HEK293 (cell line): ENCODE measurements at regions not wholly inside any gene's neighbourhood (a gene's known extent, or its start where the extent isn't known, plus 50 kb on each side); places are given as distances from the start of the nearest gene placed in this dataset.

Source experiments
- KLF16 ChIP-seq: fragments of 450-650 bp; formaldehyde crosslinking; IDR thresholded peaks from 2 replicates; pipeline ENCODE4 v1.5.1; 2017; ENCODE audit warnings: missing biosample characterization, missing genetic modification characterization
- MYNN ChIP-seq: fragments of 450-650 bp; formaldehyde crosslinking; IDR thresholded peaks from 2 replicates; pipeline ENCODE4 v1.5.1; 2016; ENCODE audit warnings: missing biosample characterization, missing genetic modification characterization, borderline replicate concordance
- PRDM1 ChIP-seq: fragments of 450-650 bp; formaldehyde crosslinking; IDR thresholded peaks from 2 replicates; pipeline ENCODE4; 2016; ENCODE audit warnings: missing biosample characterization, missing genetic modification characterization
- SCRT2 ChIP-seq: fragments of 450-650 bp; formaldehyde crosslinking; IDR thresholded peaks from 2 replicates; pipeline ENCODE4 v1.5.1; 2016; ENCODE audit warnings: missing biosample characterization, missing genetic modification characterization
- WT1 ChIP-seq: fragments of 450-650 bp; formaldehyde crosslinking; IDR thresholded peaks from 2 replicates; pipeline ENCODE4 v1.5.1; 2016; ENCODE audit warnings: missing biosample characterization, missing genetic modification characterization
- ZBTB20 ChIP-seq: fragments of 450-650 bp; formaldehyde crosslinking; IDR thresholded peaks from 2 replicates; pipeline ENCODE4 v1.5.1; 2016; ENCODE audit warnings: missing biosample characterization, missing genetic modification characterization
- ZBTB21 ChIP-seq: fragments of 450-650 bp; formaldehyde crosslinking; IDR thresholded peaks from 2 replicates; pipeline ENCODE4 v1.5.1; 2017; ENCODE audit warnings: missing biosample characterization, missing genetic modification characterization
- ZBTB7A ChIP-seq: fragments of 450-650 bp; formaldehyde crosslinking; IDR thresholded peaks from 2 replicates; pipeline ENCODE4 v1.5.1; 2016; ENCODE audit warnings: low read depth, missing biosample characterization, missing genetic modification characterization
- ZEB2 ChIP-seq: fragments of 450-650 bp; formaldehyde crosslinking; IDR thresholded peaks from 2 replicates; pipeline ENCODE4 v1.5.1; 2016; ENCODE audit warnings: missing biosample characterization, missing genetic modification characterization
- ZFP69B ChIP-seq: fragments of 450-650 bp; formaldehyde crosslinking; IDR thresholded peaks from 2 replicates; pipeline ENCODE4 v1.5.1; 2016; ENCODE audit warnings: missing biosample characterization, missing genetic modification characterization
- ZNF112 ChIP-seq: fragments of 450-650 bp; formaldehyde crosslinking; IDR thresholded peaks from 2 replicates; pipeline ENCODE4 v1.5.0; 2017; ENCODE audit warnings: missing biosample characterization, missing genetic modification characterization
- ZNF138 ChIP-seq: fragments of 450-650 bp; formaldehyde crosslinking; IDR thresholded peaks from 2 replicates; pipeline ENCODE4 v1.5.1; 2016; ENCODE audit warnings: missing biosample characterization, missing genetic modification characterization, borderline replicate concordance
- ZNF155 ChIP-seq: fragments of 450-650 bp; formaldehyde crosslinking; IDR thresholded peaks from 2 replicates; pipeline ENCODE4 v1.5.1; 2016; ENCODE audit warnings: missing biosample characterization, missing genetic modification characterization
- ZNF169 ChIP-seq: fragments of 450-650 bp; formaldehyde crosslinking; IDR thresholded peaks from 2 replicates; pipeline ENCODE4 v1.5.1; 2016; ENCODE audit warnings: missing biosample characterization, missing genetic modification characterization
- ZNF211 ChIP-seq: fragments of 450-650 bp; formaldehyde crosslinking; IDR thresholded peaks from 2 replicates; pipeline ENCODE4 v1.5.1; 2016; ENCODE audit warnings: low read depth, missing biosample characterization, missing genetic modification characterization
- ZNF239 ChIP-seq: fragments of 450-650 bp; formaldehyde crosslinking; IDR thresholded peaks from 2 replicates; pipeline ENCODE4 v1.5.1; 2016; ENCODE audit warnings: missing biosample characterization, missing genetic modification characterization
- ZNF341 ChIP-seq: fragments of 450-650 bp; formaldehyde crosslinking; IDR thresholded peaks from 2 replicates; pipeline ENCODE4; 2016; ENCODE audit warnings: low read depth, missing biosample characterization, missing genetic modification characterization
- ZNF366 ChIP-seq: fragments of 450-650 bp; formaldehyde crosslinking; conservative IDR thresholded peaks from 2 replicates; pipeline ENCODE4 v1.5.1; 2016; ENCODE audit warnings: missing biosample characterization, missing genetic modification characterization
- ZNF48 ChIP-seq: fragments of 450-650 bp; formaldehyde crosslinking; IDR thresholded peaks from 2 replicates; pipeline ENCODE4 v1.5.1; 2016; ENCODE audit warnings: missing biosample characterization, missing genetic modification characterization
- ZNF501 ChIP-seq: fragments of 450-650 bp; formaldehyde crosslinking; IDR thresholded peaks from 2 replicates; pipeline ENCODE4 v1.5.1; 2016; ENCODE audit warnings: missing biosample characterization, missing genetic modification characterization
- ZNF571 ChIP-seq: fragments of 450-650 bp; formaldehyde crosslinking; IDR thresholded peaks from 2 replicates; pipeline ENCODE4 v1.5.0; 2017; ENCODE audit warnings: missing biosample characterization, missing genetic modification characterization
- ZNF621 ChIP-seq: fragments of 450-650 bp; formaldehyde crosslinking; IDR thresholded peaks from 2 replicates; pipeline ENCODE4 v1.5.1; 2017; ENCODE audit warnings: missing biosample characterization, missing genetic modification characterization
- ZNF658 ChIP-seq: fragments of 450-650 bp; formaldehyde crosslinking; IDR thresholded peaks from 2 replicates; pipeline ENCODE4; 2016; ENCODE audit warnings: missing biosample characterization, missing genetic modification characterization
- ZNF701 ChIP-seq: fragments of 450-650 bp; formaldehyde crosslinking; IDR thresholded peaks from 2 replicates; pipeline ENCODE4 v1.5.1; 2016; ENCODE audit warnings: missing biosample characterization, missing genetic modification characterization
- ZNF707 ChIP-seq: fragments of 450-650 bp; formaldehyde crosslinking; IDR thresholded peaks from 2 replicates; pipeline ENCODE4 v1.5.1; 2016; ENCODE audit warnings: missing biosample characterization, missing genetic modification characterization
- ZNF837 ChIP-seq: fragments of 450-650 bp; formaldehyde crosslinking; IDR thresholded peaks from 2 replicates; pipeline ENCODE4 v1.5.1; 2016; ENCODE audit warnings: missing biosample characterization, missing genetic modification characterization
- ZSCAN23 ChIP-seq: fragments of 450-650 bp; formaldehyde crosslinking; IDR thresholded peaks from 2 replicates; pipeline ENCODE4 v1.5.1; 2016; ENCODE audit warnings: missing biosample characterization, missing genetic modification characterization
- TF ChIP-seq, protein P1 (sequence below): fragments of 450-650 bp; formaldehyde crosslinking; IDR thresholded peaks from 2 replicates; pipeline ENCODE4 v1.5.1; 2017; ENCODE audit warnings: missing biosample characterization, missing genetic modification characterization
- TF ChIP-seq, protein P2 (sequence below): fragments of 450-650 bp; formaldehyde crosslinking; IDR thresholded peaks from 2 replicates; pipeline ENCODE4 v1.5.1; 2016; ENCODE audit warnings: missing biosample characterization, missing genetic modification characterization
- TF ChIP-seq, protein P3 (sequence below): fragments of 450-650 bp; formaldehyde crosslinking; IDR thresholded peaks from 2 replicates; pipeline ENCODE4 v1.5.1; 2016; ENCODE audit warnings: missing biosample characterization, missing genetic modification characterization
- TF ChIP-seq, protein P4 (sequence below): fragments of 450-650 bp; formaldehyde crosslinking; IDR thresholded peaks from 2 replicates; pipeline ENCODE4 v1.5.1; 2016; ENCODE audit warnings: missing biosample characterization, missing genetic modification characterization
- TF ChIP-seq, protein P5 (sequence below): fragments of 450-650 bp; formaldehyde crosslinking; IDR thresholded peaks from 2 replicates; pipeline ENCODE4 v1.5.1; 2016; ENCODE audit warnings: missing biosample characterization, missing genetic modification characterization
- TF ChIP-seq, protein P6 (sequence below): fragments of 450-650 bp; formaldehyde crosslinking; IDR thresholded peaks from 2 replicates; pipeline ENCODE4; 2016; ENCODE audit warnings: missing biosample characterization, missing genetic modification characterization

DNA sequence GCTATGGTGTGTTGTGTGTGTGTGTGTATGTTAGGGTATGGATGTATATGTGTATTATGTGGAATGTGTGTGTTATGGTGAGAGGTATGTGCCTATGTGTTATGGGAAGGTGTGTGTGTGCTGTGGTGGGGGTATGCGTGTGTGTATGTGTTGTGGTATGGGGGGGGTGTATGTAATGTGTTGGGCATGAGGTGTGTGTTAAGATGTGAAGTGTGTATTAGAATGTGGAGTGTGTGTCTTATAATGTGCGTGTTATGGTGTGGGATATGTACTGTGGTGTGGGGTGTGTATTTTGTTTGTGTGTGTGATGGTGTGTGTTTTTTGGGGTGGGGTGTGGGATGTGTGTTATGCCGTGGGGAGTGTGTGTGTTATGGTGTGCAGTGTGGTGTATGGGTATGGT lies 242.5 kb downstream of the RHOU start (continued):
- TF ChIP-seq MYNN (tag by site-specific recombination) (no peak), ZEB2 (tag by site-specific recombination) (no peak), ZBTB7A (tag by site-specific recombination) (0 out of 2 replicates have a peak, but pooled peaks have one; percentile 29), ZNF707 (tag by site-specific recombination) (no peak), ZNF138 (tag by site-specific recombination) (no peak), ZNF837 (tag by site-specific recombination) (no peak), ZNF571 (tag by site-specific recombination) (no peak), KLF16 (tag by site-specific recombination) (no peak), ZNF48 (tag by site-specific recombination) (no peak), ZNF211 (tag by site-specific recombination) (no peak), ZNF658 (tag by site-specific recombination) (no peak), ZNF155 (tag by site-specific recombination) (0 out of 2 replicates have a peak, but pooled peaks have one; percentile 13), ZNF701 (tag by site-specific recombination) (0 out of 2 replicates have a peak, but pooled peaks have one; percentile 53), ZNF341 (tag by site-specific recombination) (no peak), SCRT2 (tag by site-specific recombination) (no peak), ZSCAN23 (tag by site-specific recombination) (no peak), ZNF501 (tag by site-specific recombination) (no peak), WT1 (tag by site-specific recombination) (no peak), ZNF169 (tag by site-specific recombination) (no peak), ZNF112 (no peak), ZNF366 (no peak), ZNF239 (tag by site-specific recombination) (no peak), ZFP69B (tag by site-specific recombination) (no peak), PRDM1 (no peak), ZBTB21 (no peak), ZNF621 (tag by site-specific recombination) (0 out of 2 replicates have a peak, but pooled peaks have one; percentile 25), ZBTB20 (tag by site-specific recombination) (no peak)
- TF ChIP-seq, protein P1, sequence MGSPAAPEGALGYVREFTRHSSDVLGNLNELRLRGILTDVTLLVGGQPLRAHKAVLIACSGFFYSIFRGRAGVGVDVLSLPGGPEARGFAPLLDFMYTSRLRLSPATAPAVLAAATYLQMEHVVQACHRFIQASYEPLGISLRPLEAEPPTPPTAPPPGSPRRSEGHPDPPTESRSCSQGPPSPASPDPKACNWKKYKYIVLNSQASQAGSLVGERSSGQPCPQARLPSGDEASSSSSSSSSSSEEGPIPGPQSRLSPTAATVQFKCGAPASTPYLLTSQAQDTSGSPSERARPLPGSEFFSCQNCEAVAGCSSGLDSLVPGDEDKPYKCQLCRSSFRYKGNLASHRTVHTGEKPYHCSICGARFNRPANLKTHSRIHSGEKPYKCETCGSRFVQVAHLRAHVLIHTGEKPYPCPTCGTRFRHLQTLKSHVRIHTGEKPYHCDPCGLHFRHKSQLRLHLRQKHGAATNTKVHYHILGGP (tag by site-specific recombination): no peak; the same call in 1 of the 2 replicates
- TF ChIP-seq, protein P2, sequence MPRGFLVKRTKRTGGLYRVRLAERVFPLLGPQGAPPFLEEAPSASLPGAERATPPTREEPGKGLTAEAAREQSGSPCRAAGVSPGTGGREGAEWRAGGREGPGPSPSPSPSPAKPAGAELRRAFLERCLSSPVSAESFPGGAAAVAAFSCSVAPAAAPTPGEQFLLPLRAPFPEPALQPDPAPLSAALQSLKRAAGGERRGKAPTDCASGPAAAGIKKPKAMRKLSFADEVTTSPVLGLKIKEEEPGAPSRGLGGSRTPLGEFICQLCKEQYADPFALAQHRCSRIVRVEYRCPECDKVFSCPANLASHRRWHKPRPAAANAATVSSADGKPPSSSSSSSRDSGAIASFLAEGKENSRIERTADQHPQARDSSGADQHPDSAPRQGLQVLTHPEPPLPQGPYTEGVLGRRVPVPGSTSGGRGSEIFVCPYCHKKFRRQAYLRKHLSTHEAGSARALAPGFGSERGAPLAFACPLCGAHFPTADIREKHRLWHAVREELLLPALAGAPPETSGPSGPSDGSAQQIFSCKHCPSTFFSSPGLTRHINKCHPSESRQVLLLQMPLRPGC (tag by site-specific recombination): no peak
- TF ChIP-seq, protein P3, sequence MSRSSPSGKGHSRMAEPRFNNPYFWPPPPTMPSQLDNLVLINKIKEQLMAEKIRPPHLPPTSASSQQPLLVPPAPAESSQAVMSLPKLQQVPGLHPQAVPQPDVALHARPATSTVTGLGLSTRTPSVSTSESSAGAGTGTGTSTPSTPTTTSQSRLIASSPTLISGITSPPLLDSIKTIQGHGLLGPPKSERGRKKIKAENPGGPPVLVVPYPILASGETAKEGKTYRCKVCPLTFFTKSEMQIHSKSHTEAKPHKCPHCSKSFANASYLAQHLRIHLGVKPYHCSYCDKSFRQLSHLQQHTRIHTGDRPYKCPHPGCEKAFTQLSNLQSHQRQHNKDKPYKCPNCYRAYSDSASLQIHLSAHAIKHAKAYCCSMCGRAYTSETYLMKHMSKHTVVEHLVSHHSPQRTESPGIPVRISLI (tag by site-specific recombination): no peak
- TF ChIP-seq, protein P4, sequence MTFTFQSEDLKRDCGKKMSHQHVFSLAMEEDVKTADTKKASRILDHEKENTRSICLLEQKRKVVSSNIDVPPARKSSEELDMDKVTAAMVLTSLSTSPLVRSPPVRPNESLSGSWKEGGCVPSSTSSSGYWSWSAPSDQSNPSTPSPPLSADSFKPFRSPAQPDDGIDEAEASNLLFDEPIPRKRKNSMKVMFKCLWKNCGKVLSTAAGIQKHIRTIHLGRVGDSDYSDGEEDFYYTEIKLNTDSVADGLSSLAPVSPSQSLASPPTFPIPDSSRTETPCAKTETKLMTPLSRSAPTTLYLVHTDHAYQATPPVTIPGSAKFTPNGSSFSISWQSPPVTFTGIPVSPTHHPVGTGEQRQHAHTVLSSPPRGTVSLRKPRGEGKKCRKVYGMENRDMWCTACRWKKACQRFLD (tag by site-specific recombination): peak; percentile 15; the same call in 1 of the 2 replicates
- TF ChIP-seq, protein P5, sequence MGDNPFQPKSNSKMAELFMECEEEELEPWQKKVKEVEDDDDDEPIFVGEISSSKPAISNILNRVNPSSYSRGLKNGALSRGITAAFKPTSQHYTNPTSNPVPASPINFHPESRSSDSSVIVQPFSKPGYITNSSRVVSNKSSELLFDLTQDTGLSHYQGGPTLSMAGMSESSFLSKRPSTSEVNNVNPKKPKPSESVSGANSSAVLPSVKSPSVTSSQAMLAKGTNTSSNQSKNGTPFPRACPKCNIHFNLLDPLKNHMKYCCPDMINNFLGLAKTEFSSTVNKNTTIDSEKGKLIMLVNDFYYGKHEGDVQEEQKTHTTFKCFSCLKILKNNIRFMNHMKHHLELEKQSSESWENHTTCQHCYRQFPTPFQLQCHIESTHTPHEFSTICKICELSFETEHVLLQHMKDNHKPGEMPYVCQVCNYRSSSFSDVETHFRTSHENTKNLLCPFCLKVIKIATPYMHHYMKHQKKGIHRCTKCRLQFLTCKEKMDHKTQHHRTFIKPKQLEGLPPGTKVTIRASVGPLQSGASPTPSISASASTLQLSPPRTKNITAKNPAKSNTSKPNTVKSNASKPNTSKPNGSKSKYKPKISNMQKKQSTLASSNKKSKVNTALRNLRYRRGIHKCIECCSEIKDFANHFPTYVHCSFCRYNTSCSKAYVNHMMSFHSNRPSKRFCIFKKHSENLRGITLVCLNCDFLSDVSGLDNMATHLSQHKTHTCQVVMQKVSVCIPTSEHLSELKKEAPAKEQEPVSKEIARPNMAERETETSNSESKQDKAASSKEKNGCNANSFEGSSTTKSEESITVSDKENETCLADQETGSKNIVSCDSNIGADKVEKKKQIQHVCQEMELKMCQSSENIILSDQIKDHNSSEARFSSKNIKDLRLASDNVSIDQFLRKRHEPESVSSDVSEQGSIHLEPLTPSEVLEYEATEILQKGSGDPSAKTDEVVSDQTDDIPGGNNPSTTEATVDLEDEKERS (tag by site-specific recombination): no peak
- TF ChIP-seq, protein P6, sequence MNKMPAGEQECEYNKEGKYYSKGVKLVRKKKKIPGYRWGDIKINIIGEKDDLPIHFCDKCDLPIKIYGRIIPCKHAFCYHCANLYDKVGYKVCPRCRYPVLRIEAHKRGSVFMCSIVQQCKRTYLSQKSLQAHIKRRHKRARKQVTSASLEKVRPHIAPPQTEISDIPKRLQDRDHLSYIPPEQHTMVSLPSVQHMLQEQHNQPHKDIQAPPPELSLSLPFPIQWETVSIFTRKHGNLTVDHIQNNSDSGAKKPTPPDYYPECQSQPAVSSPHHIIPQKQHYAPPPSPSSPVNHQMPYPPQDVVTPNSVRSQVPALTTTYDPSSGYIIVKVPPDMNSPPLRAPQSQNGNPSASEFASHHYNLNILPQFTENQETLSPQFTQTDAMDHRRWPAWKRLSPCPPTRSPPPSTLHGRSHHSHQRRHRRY (tag by site-specific recombination): no peak
